GM12875 (cell line): ENCODE measurements at regions not wholly inside any gene's neighbourhood (a gene's known extent, or its start where the extent isn't known, plus 50 kb on each side); places are given as distances from the start of the nearest gene placed in this dataset.
A peak's percentile ranks its signal among the peaks of the same experiment; 100 is the strongest.

Source experiments
- H3K4me3 ChIP-seq: one replicate; pipeline ENCODE4 v1.5.1; 2011; ENCODE audit warnings: low read depth, low read length, control low read depth
- TF ChIP-seq, protein P1 (sequence below): IDR thresholded peaks from 2 replicates; pipeline ENCODE4 v1.5.1; 2011; ENCODE audit warnings: low read depth, mild to moderate bottlenecking, control low read depth, inconsistent platforms, low read length, moderate library complexity, borderline replicate concordance; ENCODE audit not compliant: insufficient read depth

DNA sequence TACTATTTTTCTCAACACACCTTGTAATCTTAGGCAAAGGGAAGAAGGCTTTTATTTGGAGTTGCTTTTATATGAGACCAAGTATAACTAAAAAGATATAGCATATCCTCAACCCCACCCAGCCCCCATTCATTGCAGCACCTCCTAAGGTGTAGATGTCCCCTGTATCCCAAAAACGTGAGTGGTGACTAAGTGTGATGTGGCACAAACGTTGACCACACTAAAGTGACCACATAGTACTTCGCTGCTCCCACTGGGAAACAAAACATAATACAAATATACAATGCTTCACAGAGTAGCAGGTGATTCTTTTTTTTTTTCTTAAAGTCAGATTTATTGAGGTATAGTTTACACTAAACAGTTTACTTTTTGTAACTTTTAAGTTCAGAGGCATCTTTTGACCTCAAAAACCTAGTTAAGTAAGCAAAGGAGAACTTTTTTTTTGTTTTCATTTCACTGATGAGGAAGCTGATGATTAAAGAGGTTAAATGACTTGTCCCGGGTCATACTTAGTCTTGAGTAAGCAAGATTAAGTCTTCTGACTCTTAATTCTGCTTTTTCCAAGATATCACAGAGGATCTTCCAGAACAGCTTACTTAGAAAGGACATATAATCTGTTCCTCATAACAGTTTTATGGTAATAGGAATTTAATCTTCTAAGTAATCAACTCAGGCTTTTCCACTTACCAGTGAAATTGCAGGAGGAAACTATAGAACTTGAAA lies 245.2 kb upstream of the PLEKHG7 start:
- H3K4me3 ChIP-seq: no peak overlapping the region
- TF ChIP-seq, protein P1, sequence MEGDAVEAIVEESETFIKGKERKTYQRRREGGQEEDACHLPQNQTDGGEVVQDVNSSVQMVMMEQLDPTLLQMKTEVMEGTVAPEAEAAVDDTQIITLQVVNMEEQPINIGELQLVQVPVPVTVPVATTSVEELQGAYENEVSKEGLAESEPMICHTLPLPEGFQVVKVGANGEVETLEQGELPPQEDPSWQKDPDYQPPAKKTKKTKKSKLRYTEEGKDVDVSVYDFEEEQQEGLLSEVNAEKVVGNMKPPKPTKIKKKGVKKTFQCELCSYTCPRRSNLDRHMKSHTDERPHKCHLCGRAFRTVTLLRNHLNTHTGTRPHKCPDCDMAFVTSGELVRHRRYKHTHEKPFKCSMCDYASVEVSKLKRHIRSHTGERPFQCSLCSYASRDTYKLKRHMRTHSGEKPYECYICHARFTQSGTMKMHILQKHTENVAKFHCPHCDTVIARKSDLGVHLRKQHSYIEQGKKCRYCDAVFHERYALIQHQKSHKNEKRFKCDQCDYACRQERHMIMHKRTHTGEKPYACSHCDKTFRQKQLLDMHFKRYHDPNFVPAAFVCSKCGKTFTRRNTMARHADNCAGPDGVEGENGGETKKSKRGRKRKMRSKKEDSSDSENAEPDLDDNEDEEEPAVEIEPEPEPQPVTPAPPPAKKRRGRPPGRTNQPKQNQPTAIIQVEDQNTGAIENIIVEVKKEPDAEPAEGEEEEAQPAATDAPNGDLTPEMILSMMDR: no peak

GRCh38 chr12:92452763-92453162 lies 250.0 kb upstream of the PLEKHG7 start:
- TF ChIP-seq, protein P1: no peak
- H3K4me3 ChIP-seq: no peak overlapping the region

DNA sequence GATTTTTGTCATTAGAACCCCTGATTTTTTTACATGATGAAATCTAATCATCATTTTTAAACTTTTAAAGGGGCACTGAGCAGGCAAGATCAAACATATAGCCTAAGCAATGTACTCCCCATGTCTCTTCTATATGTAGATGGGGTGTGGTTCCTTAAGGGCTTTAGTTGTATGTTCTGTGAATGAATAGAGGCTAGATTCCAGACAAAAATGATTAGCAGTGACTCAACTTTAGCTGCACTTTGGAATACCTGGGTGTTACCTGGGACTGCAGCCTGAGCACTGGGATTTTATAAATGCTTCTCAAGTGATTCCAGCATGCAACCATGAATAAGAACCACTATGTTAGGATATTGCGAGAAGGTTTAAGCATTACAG lies 256.7 kb upstream of the PLEKHG7 start:
- TF ChIP-seq, protein P1: no peak
- no peak overlapping the region for H3K4me3 ChIP-seq

DNA sequence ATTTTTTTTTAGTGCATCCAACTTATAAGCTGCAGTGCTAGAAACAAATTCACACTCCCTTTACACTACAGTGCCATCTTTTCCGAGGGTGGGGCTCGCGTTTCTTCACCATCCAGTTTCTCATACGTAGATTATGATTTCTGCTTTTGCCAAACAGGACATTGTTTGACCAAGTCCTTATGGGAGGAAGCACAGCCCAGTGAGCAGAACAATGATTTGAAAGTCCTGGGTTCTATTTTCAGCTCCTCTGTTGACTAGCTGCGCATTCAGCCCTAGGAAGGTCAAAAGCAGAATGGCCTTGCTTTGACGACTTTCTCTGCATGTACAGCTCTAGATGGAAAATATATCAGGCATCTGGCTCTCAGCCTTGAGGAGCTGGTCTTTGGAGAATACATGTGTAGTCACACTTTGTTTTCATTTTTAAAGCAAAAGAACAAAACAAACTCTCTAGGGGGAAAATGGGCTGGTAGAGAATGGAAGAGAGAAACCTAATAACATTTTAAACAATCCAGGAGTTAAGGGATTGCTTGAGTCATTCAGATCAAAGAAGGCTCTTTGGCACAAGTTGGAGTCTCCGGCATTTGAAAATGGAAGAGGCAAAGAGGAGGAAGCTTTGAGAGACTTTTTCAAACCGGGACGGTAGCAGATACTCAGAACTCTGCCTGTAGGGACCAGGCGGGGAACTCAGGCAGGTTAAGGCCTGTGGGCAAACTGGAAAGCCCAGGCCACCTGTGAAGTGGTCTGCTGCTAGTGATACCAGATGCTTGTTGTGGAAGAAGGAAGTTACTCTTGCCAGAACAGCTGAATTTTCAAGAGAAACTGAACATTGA lies 257.3 kb upstream of the PLEKHG7 start:
- peak overlapping the region; percentile 22 for H3K4me3 ChIP-seq
- TF ChIP-seq, protein P1: no peak

DNA sequence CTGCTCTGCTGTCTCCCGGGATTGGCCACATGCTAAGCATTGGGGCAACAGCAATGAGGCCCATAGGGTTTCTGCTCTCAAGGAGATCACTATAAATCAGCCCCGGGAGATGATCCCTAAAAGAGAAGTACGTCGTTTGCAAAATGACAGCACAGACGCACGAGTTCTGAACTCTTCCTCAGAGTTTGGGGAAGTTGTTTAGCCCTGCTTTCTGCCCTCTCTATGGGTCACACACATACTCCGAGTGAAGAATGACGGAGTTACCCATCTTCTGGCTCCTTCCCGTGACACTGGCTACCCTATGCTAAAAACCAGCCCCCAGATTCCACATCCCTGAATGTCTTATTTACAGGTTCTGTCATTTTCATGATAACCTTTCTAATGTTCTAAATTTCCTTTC lies 258.0 kb upstream of the PLEKHG7 start:
- TF ChIP-seq, protein P1: no peak
- H3K4me3 ChIP-seq: no peak overlapping the region

DNA sequence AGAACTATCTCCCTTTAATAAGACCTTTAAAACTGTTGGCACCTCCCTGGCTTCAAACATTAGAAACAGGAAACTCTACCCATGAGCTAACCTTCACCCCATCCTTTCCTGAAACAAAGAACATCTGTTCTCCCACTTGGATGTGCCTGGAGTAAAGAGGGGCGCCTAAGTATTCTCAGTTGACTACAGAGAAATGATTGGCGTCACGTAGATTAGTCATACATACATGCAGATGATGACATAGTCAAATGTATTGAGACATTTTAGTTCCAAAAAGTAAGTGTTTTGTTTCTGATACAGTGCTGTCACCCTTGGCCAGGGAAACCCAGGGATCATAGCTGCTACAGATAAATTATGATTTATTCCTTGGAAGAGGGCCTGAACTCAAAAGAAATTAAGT lies 260.0 kb upstream of the PLEKHG7 start:
- TF ChIP-seq, protein P1: no peak
- no peak overlapping the region for H3K4me3 ChIP-seq

GRCh38 chr12:92440072-92440471 lies 262.7 kb upstream of the PLEKHG7 start:
- H3K4me3 ChIP-seq: no peak overlapping the region
- TF ChIP-seq, protein P1: no peak
